ENCODE measurements at regions not wholly inside any gene's neighbourhood (a gene's known extent, or its start where the extent isn't known, plus 50 kb on each side); places are given as distances from the start of the nearest gene placed in this dataset.
"Not testable (repeated sequence)": the region's sequence is repeated elsewhere in the genome, so short reads cannot be mapped to it uniquely, and the experiment has no call there.

DNA sequence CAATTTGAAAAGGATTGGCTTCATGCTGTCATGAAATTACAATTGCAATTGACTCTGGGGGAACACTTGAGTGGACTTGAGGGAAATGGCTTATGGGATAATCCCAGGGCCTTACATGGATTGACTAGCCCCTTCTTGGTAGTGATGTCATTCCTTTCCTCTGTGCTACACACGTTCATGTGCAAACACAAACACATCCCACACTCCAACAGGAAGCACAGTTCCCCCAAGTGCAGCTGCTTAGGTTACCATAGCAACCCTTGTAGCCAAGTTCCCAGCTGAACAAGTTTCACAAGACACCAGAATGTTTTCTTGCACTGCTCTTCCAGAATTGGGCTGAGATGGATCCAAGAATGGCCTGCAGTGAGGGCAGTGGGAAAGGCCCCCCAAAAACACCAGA, 217.0 kb downstream of the ZNF621 start:
- no CpG with 5 or more reads among the region's 1 CpG for WGBS (ENCODE audit: insufficient coverage, insufficient read length)
- H3K36me3 ChIP-seq (ENCODE audit: control insufficient read depth, insufficient read depth, low read length), result no peaks in the 10 kb centered on the region
- no peaks in the 10 kb centered on the region for H3K4me1 ChIP-seq (ENCODE audit: control insufficient read depth, insufficient read depth, low read length)
- no peaks in the 10 kb centered on the region for H3K9me3 ChIP-seq (ENCODE audit: control insufficient read depth, insufficient read depth, low read length)
- H3K4me3 ChIP-seq (ENCODE audit: low read length), result no peak overlapping the region
- no peaks in the 10 kb centered on the region for H3K27me3 ChIP-seq (ENCODE audit: control insufficient read depth, insufficient read depth, low read length)
- no peak overlapping the region for H3K27ac ChIP-seq (ENCODE audit: low read length)
- no peak for DNase-seq (ENCODE audit: low read depth, low spot score)

DNA sequence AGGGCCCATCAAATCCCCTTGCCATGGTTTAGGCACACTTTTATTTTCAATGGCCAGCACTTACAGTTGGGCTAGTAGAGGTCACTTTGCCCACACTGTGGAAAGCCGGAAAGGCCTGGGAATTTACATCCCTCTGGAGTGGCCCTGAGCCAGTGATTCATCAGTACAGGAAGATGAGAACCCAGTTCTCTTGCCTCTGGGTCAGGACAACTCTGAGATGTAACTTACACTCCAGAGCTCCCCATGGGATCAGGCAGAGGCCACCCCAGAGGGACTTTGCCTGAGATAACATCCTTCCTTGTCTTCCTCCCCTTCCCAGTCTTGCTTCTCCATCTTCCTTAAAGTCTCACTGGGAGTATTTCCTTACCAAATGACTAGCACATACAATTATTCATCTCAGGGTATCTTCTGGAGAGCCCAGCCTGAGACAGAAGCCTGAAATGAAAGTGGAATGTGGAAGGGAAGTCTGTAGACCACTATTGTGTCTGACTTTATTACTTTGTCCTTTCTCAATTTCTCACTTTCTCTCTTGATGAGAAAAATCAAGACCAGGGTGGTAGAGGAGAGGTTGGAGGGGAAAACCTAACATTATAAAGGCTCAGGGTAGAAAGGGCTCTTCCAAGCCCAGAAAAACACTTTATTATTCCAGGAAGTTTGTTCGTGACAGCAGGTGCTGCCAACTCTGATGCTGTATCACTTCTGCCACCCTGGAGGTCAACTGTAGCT, 220.8 kb downstream of the ZNF621 start:
- Histone ChIP-seq H3K27ac (ENCODE audit: low read length) (no peak overlapping the region), H3K36me3 (ENCODE audit: control insufficient read depth, insufficient read depth, low read length) (no peaks in the 10 kb centered on the region), H3K4me1 (ENCODE audit: control insufficient read depth, insufficient read depth, low read length) (no peaks in the 10 kb centered on the region), H3K27me3 (ENCODE audit: control insufficient read depth, insufficient read depth, low read length) (no peaks in the 10 kb centered on the region), H3K9me3 (ENCODE audit: control insufficient read depth, insufficient read depth, low read length) (no peaks in the 10 kb centered on the region), H3K4me3 (ENCODE audit: low read length) (no peak overlapping the region)
- DNase-seq (ENCODE audit: low read depth, low spot score), result no peak
- WGBS (ENCODE audit: insufficient coverage, insufficient read length), result no CpG with 5 or more reads among the region's 2 CpGs

DNA sequence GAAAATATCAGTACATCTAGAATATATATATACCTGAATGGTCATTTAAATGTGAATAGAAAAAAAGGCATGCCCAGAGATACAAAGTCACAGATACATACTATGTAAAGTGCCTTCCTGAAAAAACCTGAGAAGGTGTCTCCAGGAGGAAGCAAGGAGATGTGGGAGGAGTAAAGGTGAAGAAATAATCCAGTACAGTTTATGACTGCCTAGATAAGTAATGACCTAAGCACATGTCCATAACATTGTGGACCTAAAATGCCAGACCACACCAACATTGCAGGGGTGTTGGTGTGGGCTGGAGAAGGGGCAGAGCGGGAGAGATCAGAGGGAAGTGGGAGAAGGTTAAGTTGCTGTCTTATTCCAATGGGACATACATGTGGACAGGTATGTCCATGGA, 226.9 kb downstream of the ZNF621 start:
- no peak overlapping the region for H3K27ac ChIP-seq (ENCODE audit: low read length)
- no peaks in the 10 kb centered on the region for H3K4me1 ChIP-seq (ENCODE audit: control insufficient read depth, insufficient read depth, low read length)
- no CpG with 5 or more reads among the region's 1 CpG for WGBS (ENCODE audit: insufficient coverage, insufficient read length)
- no peak for DNase-seq (ENCODE audit: low read depth, low spot score)
- no peaks in the 10 kb centered on the region for H3K27me3 ChIP-seq (ENCODE audit: control insufficient read depth, insufficient read depth, low read length)
- no peak overlapping the region for H3K4me3 ChIP-seq (ENCODE audit: low read length)
- H3K36me3 ChIP-seq (ENCODE audit: control insufficient read depth, insufficient read depth, low read length), result no peaks in the 10 kb centered on the region
- H3K9me3 ChIP-seq (ENCODE audit: control insufficient read depth, insufficient read depth, low read length), result no peaks in the 10 kb centered on the region

DNA sequence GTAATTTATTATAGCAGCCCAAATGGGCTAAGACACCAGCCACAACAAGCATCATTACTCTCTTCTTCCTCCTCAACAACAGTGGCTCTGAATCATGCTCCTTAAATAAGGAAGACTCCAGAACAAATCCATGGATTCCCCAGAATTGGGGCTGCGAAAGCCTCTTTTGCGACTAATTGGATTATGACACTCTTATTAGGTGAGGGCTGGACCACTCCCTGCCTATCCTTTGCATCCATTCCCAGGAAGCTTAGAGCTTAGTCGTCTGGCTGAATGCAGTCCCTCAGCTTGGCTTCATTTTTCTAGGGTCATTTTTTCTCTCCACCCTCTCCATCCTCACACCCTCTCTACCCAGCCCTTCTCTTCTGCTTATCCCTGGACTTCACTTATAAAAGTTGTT, 227.7 kb downstream of the ZNF621 start:
- no CpG with 5 or more reads among the region's 3 CpGs for WGBS (ENCODE audit: insufficient coverage, insufficient read length)
- Histone ChIP-seq H3K36me3 (ENCODE audit: control insufficient read depth, insufficient read depth, low read length) (no peaks in the 10 kb centered on the region), H3K4me1 (ENCODE audit: control insufficient read depth, insufficient read depth, low read length) (no peaks in the 10 kb centered on the region), H3K27ac (ENCODE audit: low read length) (no peak overlapping the region), H3K4me3 (ENCODE audit: low read length) (no peak overlapping the region), H3K27me3 (ENCODE audit: control insufficient read depth, insufficient read depth, low read length) (no peaks in the 10 kb centered on the region), H3K9me3 (ENCODE audit: control insufficient read depth, insufficient read depth, low read length) (no peaks in the 10 kb centered on the region)
- DNase-seq (ENCODE audit: low read depth, low spot score), result no peak

DNA sequence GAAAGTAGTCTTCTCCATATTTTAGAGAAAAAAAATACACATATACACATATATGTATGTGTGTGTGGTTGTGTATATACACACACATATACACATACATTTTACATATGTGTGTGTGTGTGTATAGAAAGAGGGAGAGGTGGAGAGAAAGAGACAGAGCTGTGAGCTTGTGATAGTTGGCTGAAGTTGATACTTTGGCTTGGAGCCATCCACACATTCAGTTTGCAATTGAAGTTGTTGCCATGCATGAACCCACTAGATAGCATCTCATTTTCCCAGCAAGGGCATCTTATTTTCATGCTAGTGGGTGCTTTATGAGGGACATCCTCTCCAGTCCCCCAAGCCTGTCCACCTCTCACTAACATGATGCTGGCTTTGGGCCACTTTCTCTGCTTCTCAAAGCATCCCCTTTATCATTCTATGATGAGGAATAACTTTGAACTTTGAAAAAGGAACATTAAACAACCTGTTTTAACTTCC, 228.6 kb downstream of the ZNF621 start:
- Histone ChIP-seq H3K36me3 (ENCODE audit: control insufficient read depth, insufficient read depth, low read length) (no peaks in the 10 kb centered on the region), H3K27ac (ENCODE audit: low read length) (no peak overlapping the region), H3K9me3 (ENCODE audit: control insufficient read depth, insufficient read depth, low read length) (no peaks in the 10 kb centered on the region), H3K4me3 (ENCODE audit: low read length) (no peak overlapping the region), H3K4me1 (ENCODE audit: control insufficient read depth, insufficient read depth, low read length) (no peaks in the 10 kb centered on the region), H3K27me3 (ENCODE audit: control insufficient read depth, insufficient read depth, low read length) (no peaks in the 10 kb centered on the region)
- DNase-seq (ENCODE audit: low read depth, low spot score), result no peak

DNA sequence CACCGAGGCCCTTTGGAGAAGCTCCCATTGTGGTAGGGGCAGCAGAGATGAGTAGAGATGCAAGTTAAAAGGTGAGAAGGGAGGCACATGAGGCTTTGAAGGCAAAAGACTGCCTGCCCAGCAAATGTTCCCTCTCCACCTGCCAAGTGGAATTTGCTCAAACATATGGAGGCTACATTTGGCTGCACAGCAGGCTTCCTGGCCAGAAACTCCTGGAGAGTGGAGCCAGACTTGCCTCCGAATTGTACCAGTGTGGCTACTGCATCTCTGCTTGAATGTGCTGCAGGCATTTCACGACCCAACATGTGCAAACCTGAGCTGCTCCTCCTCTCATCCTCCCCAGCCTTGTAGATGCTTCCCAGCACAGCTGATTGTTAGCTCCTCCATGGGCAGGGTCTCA, 229.2 kb downstream of the ZNF621 start:
- H3K9me3 ChIP-seq (ENCODE audit: control insufficient read depth, insufficient read depth, low read length), result no peaks in the 10 kb centered on the region
- H3K4me3 ChIP-seq (ENCODE audit: low read length), result no peak overlapping the region
- DNase-seq (ENCODE audit: low read depth, low spot score), result no peak
- no peak overlapping the region for H3K27ac ChIP-seq (ENCODE audit: low read length)
- H3K36me3 ChIP-seq (ENCODE audit: control insufficient read depth, insufficient read depth, low read length), result no peaks in the 10 kb centered on the region
- H3K27me3 ChIP-seq (ENCODE audit: control insufficient read depth, insufficient read depth, low read length), result no peaks in the 10 kb centered on the region
- no CpG with 5 or more reads among the region's 3 CpGs for WGBS (ENCODE audit: insufficient coverage, insufficient read length)
- H3K4me1 ChIP-seq (ENCODE audit: control insufficient read depth, insufficient read depth, low read length), result no peaks in the 10 kb centered on the region

DNA sequence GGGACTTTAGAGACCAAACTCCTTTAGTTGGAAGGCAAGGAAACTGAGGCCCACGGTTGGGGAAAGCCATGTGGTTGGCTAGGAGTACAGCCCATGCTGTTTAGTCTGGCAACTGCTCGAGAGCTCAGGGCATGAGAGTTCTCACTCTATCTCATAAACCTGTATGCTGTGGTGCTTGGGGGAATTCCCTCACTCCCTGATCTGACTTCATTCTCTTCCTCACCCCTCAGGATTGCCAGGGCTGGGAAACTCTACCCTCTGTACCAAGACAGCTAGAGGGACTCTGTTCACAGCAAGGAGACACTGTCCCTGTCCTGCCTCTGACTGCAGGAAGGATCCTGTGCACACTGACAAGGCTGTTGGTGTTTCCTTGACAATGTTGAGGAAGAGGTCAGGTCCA, 230.2 kb downstream of the ZNF621 start:
- WGBS (ENCODE audit: insufficient coverage, insufficient read length), result no CpG with 5 or more reads among the region's 2 CpGs
- Histone ChIP-seq H3K9me3 (ENCODE audit: control insufficient read depth, insufficient read depth, low read length) (no peaks in the 10 kb centered on the region), H3K27ac (ENCODE audit: low read length) (no peak overlapping the region), H3K36me3 (ENCODE audit: control insufficient read depth, insufficient read depth, low read length) (no peaks in the 10 kb centered on the region), H3K27me3 (ENCODE audit: control insufficient read depth, insufficient read depth, low read length) (no peaks in the 10 kb centered on the region), H3K4me1 (ENCODE audit: control insufficient read depth, insufficient read depth, low read length) (no peaks in the 10 kb centered on the region), H3K4me3 (ENCODE audit: low read length) (no peak overlapping the region)
- DNase-seq (ENCODE audit: low read depth, low spot score), result no peak

DNA sequence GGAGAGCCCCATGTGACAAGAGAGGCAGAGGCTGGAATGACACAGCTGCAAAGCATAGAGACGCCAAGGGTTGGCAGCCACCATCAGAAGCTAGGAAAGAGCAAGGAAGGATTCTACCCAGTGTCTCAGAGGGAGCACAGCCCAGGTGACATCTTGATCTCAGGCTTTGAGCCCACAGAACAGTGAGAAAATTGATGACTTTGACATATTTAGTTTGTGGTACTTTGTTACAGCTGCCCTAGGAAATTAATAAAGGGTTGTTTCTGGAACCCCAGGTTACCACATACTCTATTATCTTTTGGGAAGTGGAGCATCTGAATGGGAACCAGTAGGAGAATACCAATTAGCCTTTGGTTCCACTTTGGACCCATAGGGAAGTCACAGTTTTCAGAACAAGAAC, 231.7 kb downstream of the ZNF621 start:
- no CpG with 5 or more reads among the region's 1 CpG for WGBS (ENCODE audit: insufficient coverage, insufficient read length)

DNA sequence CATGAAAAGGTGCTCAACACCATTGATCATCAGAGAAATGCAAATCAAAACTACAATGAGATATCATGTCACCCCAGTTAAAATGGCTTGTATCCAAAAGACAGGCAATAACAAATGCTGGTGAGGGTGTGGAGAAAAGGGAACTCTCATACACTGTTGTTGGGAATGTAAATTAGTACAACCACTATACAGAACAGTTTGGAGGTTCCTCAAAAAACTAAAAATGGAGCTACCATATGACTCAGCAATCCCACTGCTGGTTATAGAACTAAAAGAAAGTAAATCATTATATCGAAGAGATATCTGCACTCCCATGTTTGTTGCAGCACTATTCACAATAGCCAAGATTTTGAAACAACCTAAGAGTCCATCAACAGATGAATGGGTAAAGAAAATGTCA, 238.0 kb downstream of the ZNF621 start:
- not testable (repeated sequence) for H3K36me3 ChIP-seq (ENCODE audit: control insufficient read depth, insufficient read depth, low read length); H3K9me3 ChIP-seq (ENCODE audit: control insufficient read depth, insufficient read depth, low read length); H3K4me3 ChIP-seq (ENCODE audit: low read length); DNase-seq (ENCODE audit: low read depth, low spot score); H3K27me3 ChIP-seq (ENCODE audit: control insufficient read depth, insufficient read depth, low read length); H3K4me1 ChIP-seq (ENCODE audit: control insufficient read depth, insufficient read depth, low read length); H3K27ac ChIP-seq (ENCODE audit: low read length)
- no CpG with 5 or more reads among the region's 1 CpG for WGBS (ENCODE audit: insufficient coverage, insufficient read length)

More for the DNA sequence above, 231.7 kb downstream of the ZNF621 start:
- no peaks in the 10 kb centered on the region for H3K4me1 ChIP-seq (ENCODE audit: control insufficient read depth, insufficient read depth, low read length)
- no peaks in the 10 kb centered on the region for H3K36me3 ChIP-seq (ENCODE audit: control insufficient read depth, insufficient read depth, low read length)
- H3K4me3 ChIP-seq (ENCODE audit: low read length), result no peak overlapping the region
- no peaks in the 10 kb centered on the region for H3K27me3 ChIP-seq (ENCODE audit: control insufficient read depth, insufficient read depth, low read length)
- no peak overlapping the region for H3K27ac ChIP-seq (ENCODE audit: low read length)
- H3K9me3 ChIP-seq (ENCODE audit: control insufficient read depth, insufficient read depth, low read length), result no peaks in the 10 kb centered on the region
- no peak for DNase-seq (ENCODE audit: low read depth, low spot score)

DNA sequence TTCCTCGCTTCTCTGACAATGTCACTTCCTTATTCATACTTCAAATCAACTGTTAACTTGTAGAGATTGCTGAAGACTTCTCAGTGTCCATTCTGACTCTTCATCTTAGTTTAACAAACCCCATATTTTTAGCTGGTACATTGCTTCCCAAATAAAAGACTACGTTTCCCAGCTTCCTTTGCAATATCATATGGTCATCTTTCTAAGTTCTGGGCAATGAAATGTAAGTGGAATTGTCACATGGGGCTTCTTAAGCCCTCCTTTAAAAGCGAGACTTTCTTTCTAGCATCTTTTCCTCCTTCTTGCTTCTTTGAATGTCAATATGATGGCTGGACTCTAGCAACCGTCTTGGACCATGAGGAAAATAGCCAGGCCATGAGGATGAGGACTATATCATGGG, 239.0 kb downstream of the ZNF621 start:
- no peak for DNase-seq (ENCODE audit: low read depth, low spot score)
- Histone ChIP-seq H3K27me3 (ENCODE audit: control insufficient read depth, insufficient read depth, low read length) (no peaks in the 10 kb centered on the region), H3K4me3 (ENCODE audit: low read length) (no peak overlapping the region), H3K36me3 (ENCODE audit: control insufficient read depth, insufficient read depth, low read length) (no peaks in the 10 kb centered on the region), H3K9me3 (ENCODE audit: control insufficient read depth, insufficient read depth, low read length) (no peaks in the 10 kb centered on the region; the same call in 1 of the 2 replicates), H3K27ac (ENCODE audit: low read length) (no peak overlapping the region), H3K4me1 (ENCODE audit: control insufficient read depth, insufficient read depth, low read length) (no peaks in the 10 kb centered on the region)
- no CpG with 5 or more reads among the region's 4 CpGs for WGBS (ENCODE audit: insufficient coverage, insufficient read length)

DNA sequence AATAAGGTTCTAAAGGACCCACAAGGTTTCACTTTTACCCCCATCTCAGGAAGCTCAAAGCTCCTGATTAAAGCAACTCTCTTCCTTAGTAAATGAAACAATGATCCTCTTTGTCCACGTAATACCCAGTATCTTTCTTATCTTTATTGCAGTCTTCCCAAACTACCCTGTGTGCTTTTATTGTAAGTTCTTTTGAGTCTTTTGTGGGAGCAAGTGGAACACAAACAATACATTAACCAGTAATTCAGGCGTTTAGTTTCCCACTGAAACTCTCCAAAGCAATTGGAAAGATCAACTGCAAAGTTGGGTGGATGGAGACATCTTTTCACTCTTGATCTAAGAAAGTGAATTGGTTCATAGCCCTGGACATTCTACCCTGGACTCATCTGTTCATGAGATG, 240.0 kb downstream of the ZNF621 start:
- DNase-seq (ENCODE audit: low read depth, low spot score), result no peak
- H3K27ac ChIP-seq (ENCODE audit: low read length), result no peak overlapping the region
- no CpG with 5 or more reads among the region's 2 CpGs for whole genome bisulfite sequencing (ENCODE audit: insufficient coverage, insufficient read length)

More for the DNA sequence above, 240.0 kb downstream of the ZNF621 start:
- H3K27me3 ChIP-seq (ENCODE audit: control insufficient read depth, insufficient read depth, low read length), result no peaks in the 10 kb centered on the region
- no peaks in the 10 kb centered on the region for H3K4me1 ChIP-seq (ENCODE audit: control insufficient read depth, insufficient read depth, low read length)
- no peaks in the 10 kb centered on the region for H3K36me3 ChIP-seq (ENCODE audit: control insufficient read depth, insufficient read depth, low read length)
- no peaks in the 10 kb centered on the region; the same call in 1 of the 2 replicates for H3K9me3 ChIP-seq (ENCODE audit: control insufficient read depth, insufficient read depth, low read length)
- H3K4me3 ChIP-seq (ENCODE audit: low read length), result no peak overlapping the region

Measured in iPS DF 6.9 (cell line).